Fibroblast of pulmonary artery (primary cell): ENCODE measurements at regions not wholly inside any gene's neighbourhood (a gene's known extent, or its start where the extent isn't known, plus 50 kb on each side); places are given as distances from the start of the nearest gene placed in this dataset.
"Not testable (repeated sequence)": the region's sequence is repeated elsewhere in the genome, so short reads cannot be mapped to it uniquely, and the experiment has no call there.

Experiments used
- DNase-seq: peaks from one replicate; pipeline ENCODE4 v3.0.0-alpha.2; 2010; ENCODE audit warnings: low read depth
- H3K4me3 ChIP-seq: replicated peaks from 2 replicates; pipeline ENCODE4 v1.5.1; 2011; ENCODE audit warnings: low read depth, mild to moderate bottlenecking, control low read depth, low read length, moderate library complexity
- TF ChIP-seq, protein P1 (sequence below): IDR thresholded peaks from 2 replicates; pipeline ENCODE4 v1.5.1; 2011; ENCODE audit warnings: mild to moderate bottlenecking, control low read depth, low read length, inconsistent platforms; ENCODE audit errors: missing control alignments

DNA sequence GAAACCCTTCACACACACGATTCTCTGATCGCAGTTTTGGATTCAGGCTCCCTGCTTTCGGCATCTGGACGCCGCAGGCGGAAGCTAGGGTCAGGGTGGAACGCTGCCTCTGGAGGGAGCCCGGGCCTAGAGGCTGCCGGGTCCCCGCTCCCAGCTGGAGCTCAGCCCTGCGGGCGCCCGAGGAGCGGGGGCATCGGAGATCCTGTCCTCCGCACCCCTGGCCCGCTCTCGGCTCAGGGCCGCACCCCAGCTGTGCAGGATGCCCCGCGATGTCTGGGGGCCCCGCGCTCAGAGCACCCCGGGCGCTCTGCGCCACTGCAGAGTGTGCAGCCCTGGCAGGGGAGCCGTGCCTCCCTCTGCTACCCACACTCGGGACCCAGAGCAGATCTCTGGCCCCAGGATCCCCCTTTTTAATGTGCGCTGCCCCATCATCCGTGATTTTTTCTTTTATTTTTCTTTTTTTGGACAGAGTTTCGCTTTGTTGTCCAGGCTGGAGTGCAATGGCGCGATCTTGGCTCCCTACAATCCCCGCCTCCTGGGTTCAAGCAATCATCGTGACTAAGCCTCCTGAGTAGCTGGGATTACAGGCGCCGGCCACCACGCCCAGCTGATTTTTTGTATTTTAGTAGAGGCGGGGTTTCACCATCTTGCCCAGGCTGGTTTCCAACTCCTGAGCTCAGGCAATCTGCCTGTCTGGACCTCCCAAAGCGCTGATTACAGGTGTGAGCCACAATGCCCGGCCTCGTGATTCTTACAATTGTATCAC, 54.8 kb upstream of the TUBA3E start:
- peak overlapping the region; percentile 25 for H3K4me3 ChIP-seq
- peak; percentile 12 for DNase-seq
- TF ChIP-seq, protein P1, sequence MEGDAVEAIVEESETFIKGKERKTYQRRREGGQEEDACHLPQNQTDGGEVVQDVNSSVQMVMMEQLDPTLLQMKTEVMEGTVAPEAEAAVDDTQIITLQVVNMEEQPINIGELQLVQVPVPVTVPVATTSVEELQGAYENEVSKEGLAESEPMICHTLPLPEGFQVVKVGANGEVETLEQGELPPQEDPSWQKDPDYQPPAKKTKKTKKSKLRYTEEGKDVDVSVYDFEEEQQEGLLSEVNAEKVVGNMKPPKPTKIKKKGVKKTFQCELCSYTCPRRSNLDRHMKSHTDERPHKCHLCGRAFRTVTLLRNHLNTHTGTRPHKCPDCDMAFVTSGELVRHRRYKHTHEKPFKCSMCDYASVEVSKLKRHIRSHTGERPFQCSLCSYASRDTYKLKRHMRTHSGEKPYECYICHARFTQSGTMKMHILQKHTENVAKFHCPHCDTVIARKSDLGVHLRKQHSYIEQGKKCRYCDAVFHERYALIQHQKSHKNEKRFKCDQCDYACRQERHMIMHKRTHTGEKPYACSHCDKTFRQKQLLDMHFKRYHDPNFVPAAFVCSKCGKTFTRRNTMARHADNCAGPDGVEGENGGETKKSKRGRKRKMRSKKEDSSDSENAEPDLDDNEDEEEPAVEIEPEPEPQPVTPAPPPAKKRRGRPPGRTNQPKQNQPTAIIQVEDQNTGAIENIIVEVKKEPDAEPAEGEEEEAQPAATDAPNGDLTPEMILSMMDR: no peak

DNA sequence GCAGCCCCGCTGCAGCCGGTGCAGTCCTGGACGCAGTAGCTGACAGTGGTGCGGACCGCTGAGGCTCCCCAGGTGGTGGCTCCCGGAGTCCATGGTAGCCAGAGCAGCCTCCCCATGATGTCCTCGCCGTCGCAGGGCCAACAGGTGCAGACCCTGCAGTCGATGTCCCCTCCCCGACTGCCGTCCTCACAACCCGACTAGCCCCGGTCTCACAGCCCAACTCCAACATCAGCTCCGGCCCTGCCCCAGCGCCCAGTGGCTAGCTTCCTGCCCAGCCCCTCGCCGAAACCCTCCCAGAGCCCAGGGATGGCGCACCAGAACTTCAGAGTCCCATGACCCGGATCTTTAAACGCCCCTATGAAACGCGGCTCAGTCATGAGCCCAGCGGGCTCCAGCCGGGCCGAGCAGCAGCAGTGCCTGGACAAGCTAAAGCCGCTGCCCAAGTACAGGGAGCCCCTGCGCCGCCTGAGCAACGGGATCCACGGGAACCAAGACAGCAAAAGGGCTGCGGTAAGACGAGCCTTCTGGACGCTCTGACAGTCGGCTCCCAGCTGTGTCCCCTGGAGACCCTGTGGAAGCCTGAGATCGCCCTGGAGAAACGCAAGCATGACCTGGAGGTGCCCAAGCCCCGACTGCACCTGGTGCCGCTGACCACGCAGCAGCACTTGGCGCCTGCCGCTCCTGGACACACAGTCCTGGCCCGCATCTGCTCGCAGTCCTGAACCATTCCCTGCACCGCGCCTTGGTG, 53.8 kb upstream of the TUBA3E start:
- TF ChIP-seq, protein P1: no peak
- H3K4me3 ChIP-seq: no peak overlapping the region
- DNase-seq: no peak

DNA sequence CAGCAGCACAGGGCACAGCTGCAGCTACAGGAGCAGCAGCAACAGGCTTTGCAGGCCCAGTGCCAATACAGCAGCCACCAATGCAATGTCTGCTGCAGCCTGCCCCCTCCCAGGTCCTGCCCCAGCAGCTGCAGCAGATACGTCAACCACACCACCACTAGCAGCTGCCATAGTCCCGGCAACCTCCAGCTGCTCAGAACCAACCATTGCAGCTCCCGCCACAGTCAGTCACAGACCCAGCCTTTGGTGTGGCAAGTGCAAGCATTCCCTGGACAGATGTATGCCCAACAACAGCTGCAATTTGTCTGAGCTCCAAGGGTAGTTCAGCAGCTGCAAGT, 53.3 kb upstream of the TUBA3E start:
- TF ChIP-seq, protein P1: no peak
- DNase-seq: no peak
- no peak overlapping the region for H3K4me3 ChIP-seq

DNA sequence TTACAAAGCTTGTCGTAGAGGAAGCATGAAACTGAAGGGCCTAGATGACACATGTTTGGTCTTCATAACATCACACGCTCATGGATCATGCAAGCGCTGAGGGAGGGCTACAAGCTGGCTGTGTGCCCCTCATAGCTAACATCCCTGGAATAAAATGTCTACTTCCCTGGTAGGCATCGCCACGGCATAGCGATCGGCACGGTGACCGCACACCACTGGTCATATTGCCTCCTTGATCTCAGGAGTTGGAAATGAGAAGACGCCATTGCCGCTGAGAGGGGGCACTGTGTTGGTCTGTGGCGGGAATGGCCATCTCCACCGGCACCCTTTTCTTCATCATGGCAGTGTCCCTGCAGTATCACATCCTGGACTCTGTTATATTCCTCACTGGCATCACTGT, 50.1 kb upstream of the TUBA3E start:
- DNase-seq, H3K4me3 ChIP-seq: not testable (repeated sequence)
